ENCODE measurements at regions not wholly inside any gene's neighbourhood (a gene's known extent, or its start where the extent isn't known, plus 50 kb on each side); places are given as distances from the start of the nearest gene placed in this dataset.

DNA sequence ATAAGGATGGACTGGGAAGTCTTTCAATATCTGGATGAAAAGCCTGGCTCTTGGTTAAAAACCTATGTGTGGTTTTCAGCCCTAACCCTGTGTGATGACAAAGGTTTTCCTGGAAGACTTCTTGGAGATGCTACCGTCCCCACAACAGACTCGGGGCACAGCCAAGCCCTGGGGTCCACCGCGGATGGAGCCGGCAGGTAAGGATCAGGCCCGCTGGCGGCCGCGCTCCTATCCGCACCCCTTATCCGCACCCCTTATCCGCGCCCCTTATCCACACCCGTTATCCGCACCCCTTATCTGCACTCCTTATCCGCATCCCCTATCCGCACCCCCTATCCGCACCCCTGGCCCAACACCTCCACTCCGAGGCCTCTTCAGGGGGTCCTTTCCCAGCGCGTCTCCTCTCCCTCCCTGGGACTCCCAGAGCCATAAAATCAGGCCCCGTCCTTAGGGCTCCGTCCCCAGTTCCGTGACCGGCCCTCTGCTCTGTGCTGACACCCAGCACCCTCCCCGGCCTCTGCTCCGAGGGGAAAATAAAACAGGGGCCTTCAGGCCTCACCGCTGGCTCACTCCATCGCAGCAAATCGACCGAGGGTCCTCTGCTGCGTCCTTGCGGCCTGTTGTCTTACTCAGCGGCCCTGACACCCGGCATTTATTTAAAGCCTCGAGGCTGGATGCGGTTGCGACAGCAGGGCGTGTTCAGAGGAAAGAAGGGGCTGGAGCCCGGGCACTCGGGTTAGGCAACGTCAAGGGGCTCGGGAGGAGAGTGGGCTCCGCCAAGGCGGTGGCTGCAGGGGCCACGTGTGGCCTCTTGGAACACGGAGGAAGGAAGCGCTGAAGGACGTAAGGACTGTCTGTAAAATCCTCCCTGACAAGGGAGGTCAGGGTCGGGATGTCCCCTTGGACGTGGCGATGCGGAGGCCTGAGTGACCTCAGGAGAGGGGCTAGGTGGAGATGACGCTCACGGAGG is 215.1 kb upstream of the ADARB2 start:
- DNase-seq (ENCODE audit: low read depth) = no peak

DNA sequence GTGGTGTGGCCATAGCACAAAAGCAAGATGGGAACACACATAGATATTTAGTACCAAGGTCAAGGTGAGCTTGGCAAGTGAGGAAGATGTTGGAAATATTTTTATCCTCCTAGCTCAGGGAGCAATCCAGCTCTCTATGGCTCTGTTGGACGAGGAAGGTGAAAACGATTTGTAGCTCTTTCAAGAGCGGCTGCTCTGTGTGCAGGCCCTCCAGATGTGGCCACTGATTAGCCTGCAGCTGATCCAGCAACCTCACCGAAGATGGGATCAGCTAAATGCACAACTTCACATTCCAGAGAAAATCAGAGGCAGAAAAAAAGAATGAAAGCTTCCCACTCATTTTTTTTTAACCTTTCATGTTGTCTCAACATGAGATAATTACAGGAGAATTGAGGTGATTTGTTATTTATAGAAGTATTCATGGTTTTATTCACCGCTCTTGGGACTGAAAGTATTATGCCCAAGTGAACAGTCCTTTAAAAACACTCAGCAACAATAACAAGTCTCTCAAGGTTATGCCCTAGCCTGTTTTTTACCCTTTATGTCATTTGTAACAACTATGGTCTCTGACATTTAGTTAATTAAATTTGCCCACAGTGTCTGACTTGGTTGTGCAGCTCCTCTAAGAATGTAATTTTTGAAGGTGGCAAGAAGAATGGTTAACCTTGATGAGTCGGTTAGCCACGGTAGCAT is 213.6 kb upstream of the ADARB2 start:
- no peak for DNase-seq (ENCODE audit: low read depth)

GRCh38 chr10:1947464-1948003 is 210.2 kb upstream of the ADARB2 start:
- DNase-seq (ENCODE audit: low read depth) = no peak

GRCh38 chr10:1944487-1944886 is 207.2 kb upstream of the ADARB2 start:
- DNase-seq (ENCODE audit: low read depth) = no peak

- DNase-seq (ENCODE audit: low read depth) = no peak
Measured at GRCh38 chr10:1942478-1942877, 205.2 kb upstream of the ADARB2 start.

- no peak for DNase-seq (ENCODE audit: low read depth)
Measured at GRCh38 chr10:1939016-1939415, 201.7 kb upstream of the ADARB2 start.

DNA sequence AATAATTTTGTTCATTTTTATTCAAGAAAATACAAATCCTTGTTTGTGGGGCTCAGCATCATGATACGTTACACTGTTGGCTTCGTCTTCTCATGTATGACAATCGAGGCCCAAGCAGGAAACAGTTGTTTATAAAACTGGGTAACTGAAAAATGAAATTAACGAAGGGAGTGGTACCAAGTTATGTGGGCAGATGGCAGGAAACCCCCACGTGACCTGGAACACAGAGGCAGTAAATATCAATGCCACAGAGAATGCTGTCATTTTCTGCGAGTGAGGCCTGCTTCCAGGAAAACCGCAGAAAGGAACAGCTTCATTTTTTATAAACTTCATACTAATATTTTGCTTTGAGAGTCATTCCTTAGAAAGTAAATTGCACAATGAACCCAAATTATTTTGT is 201.0 kb upstream of the ADARB2 start:
- no peak for DNase-seq (ENCODE audit: low read depth)

GRCh38 chr10:1935912-1936311 is 198.6 kb upstream of the ADARB2 start:
- no peak for DNase-seq (ENCODE audit: low read depth)

DNA sequence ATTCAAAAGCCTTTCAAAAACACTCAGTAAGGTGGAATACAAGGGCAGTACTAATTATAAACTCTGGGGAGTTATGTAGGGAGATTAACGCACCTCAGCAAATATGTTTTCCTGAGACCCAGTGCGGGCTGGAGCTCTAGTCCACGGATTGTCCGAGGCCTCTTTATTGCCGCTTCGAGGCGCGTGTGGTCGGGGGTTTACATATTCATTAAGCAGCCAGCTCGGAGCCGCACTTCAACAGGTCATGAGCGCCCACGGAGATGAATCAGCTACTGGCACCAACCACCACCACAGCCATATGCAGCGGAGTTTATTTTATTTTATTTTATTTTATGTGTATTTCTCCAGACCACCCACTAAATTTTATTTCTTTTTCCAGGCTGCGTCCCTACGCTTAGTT is 195.9 kb upstream of the ADARB2 start:
- no peak for DNase-seq (ENCODE audit: low read depth)

DNA sequence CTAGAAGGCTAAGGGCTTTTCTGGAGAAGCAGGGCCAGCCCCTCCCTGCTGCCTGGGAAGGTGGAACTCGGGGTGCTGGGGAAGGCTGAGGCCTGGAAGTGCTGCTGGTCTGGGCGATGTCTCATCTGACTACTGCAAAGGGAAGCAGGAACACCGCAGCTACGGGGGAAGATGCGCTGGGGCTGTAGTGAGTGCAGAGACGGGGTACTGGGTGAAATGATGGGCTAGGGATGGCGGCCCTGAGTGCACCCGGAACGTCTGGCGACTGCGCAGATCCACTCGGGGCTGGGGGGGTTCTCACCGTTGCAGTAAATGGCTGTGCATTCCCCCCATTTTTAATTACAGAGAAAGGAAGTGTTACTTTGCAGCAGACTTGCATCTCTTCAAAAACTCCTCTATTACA is 195.4 kb upstream of the ADARB2 start:
- DNase-seq (ENCODE audit: low read depth) = no peak

GRCh38 chr10:1928606-1929005 is 191.3 kb upstream of the ADARB2 start:
- DNase-seq (ENCODE audit: low read depth) = no peak

DNA sequence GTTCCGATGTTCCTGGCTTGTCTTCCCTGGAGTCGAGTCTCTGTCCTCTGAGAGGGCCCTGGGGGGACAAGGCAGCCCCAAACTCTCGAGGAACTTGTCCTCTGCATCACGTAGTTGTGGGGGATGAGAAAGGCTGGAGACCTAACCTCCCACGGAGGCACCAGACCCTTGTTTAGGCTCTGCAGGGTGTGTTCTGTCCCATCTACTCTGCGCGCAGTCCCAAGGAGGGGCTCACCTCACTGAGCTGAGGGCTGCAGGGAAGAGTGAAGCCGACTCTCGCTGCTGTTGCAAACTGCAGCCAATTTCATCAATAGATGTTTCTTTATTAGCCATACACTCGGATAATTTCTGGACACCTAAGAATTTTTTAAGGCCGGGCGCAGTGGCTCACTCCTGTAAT is 186.7 kb upstream of the ADARB2 start:
- no peak for DNase-seq (ENCODE audit: low read depth)

DNA sequence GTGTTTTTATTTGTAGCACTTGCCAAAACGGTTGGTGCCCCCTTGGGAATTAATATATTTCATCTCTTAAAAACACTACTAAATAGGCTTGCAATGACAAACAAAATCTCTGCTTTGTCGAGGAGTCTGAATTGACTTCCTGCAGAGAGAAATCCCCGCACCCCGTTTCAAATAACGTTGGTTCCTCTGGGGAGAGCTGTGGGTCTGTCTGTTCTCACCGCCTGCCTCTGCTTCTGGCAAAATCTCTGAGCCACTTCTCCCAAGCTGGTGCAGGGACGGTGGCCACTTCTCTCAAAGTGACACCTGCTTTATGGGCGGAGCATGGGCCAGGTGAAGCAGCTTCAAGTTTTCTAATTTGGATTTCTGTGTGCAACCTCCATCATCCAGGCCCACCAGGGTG is 186.3 kb upstream of the ADARB2 start:
- DNase-seq (ENCODE audit: low read depth) = no peak

DNA sequence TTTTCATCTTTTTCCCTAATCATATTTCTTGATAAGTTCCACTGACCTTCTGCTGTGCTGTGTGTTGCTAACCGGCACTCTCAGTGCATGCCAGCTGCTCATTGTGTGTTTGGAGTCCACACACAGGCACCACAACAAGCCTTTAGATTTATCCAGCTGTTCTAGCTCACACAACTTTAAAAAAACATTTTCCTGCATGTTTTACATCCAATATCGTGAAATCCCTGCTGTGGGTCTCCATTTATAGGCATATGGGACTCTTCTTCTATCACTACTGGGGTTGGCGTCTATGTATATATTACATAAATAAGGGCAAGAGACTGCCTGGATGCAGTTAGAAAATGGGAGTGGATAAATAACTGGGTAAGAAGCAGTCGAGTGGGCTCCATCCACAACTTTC is 183.6 kb upstream of the ADARB2 start:
- no peak for DNase-seq (ENCODE audit: low read depth)

GRCh38 chr10:1920127-1920526 is 182.8 kb upstream of the ADARB2 start:
- DNase-seq (ENCODE audit: low read depth) = no peak

DNA sequence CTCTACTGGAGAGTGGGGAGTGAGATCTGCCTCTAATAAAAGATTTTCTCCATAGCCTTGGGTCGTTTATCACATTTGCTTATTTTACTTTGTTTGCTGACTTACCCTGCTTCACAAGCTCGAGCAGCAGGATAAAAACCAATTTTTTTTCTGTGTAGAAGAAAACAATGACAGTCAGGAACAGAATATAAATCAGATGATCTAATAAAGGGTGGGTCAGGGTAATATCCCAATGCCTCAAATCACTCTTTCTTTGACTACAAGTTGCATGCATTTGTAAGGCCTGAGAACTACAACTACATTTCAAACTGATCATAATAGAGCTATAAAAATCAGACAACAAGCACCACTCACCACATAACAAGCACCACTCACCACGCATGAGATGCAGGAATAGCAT is 174.4 kb upstream of the ADARB2 start:
- DNase-seq (ENCODE audit: low read depth) = no peak

- no peak for DNase-seq (ENCODE audit: low read depth)
Measured at GRCh38 chr10:1903982-1904381, 166.7 kb upstream of the ADARB2 start.

DNA sequence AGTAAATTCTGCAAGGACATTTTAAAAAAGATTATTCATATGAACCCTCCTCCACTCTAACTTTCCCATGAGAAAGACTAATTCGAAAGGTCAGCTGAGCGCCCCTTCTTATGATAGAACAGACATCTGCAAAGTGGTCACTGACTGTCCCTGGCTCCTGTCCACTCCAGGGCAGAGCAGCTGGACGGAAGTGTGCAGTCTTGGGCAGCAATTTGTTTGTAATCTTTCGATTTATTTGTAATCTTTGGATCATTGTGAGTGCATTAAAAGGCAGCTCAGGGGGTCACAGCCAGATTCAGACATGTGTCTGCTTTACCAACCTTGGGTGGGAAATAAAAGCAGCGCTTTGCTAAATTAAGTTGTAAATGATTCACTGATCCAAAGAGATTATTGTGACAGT is 158.8 kb upstream of the ADARB2 start:
- DNase-seq (ENCODE audit: low read depth) = no peak

DNA sequence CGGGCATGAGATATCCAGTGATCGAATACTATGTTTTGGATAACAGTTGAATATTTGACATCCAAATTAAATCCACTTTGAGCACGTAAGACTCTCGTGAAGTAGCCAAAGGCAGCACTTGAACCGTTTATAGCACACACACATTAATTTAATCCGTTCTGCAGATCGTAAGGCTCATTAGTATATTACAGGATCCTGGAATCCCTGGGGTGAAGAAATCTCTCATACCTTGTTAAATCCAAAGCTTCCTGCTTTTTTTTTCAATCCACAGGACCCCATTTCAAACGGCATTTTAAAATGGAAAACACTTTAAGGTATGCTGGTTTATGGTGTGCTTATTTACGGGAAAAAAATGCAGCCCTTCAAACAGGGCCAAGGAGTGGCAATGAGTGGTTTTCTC is 158.4 kb upstream of the ADARB2 start:
- no peak for DNase-seq (ENCODE audit: low read depth)

DNA sequence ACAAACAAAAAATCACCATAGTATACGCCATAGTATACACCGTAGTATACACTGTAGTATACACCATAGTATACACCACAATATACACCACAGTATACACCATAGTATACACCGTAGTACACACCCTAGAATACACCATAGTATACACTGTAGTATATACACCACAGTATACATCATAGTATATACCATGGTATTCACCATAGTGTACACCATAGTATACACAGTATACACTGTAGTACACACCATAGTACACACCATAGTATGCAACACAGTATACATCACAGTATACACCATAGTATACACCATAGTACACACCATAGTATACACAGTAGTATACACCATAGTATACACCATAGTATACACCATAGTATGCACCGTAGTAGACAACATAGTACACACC is 157.6 kb upstream of the ADARB2 start:
- no peak for DNase-seq (ENCODE audit: low read depth)

- no peak for DNase-seq (ENCODE audit: low read depth)
Measured at GRCh38 chr10:1893941-1894340, 156.6 kb upstream of the ADARB2 start.

DNA sequence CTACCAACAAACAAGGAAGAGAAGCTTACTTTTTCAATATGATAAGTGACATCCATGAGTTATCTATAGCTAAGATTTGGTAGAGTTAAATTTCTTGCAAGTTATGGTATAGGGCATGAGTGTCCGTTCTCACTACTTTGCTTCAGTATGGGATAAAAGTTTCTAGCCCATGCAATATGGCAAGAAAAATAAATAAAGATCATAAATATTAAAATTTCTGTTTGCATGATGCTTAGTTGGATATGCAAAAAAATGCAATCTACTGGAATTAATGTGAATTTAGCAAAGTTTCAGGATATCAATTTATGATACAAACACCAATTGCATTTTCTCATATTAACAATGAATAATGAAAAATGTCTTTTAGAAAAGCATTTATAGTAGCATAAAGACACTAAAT is 148.7 kb upstream of the ADARB2 start:
- DNase-seq (ENCODE audit: low read depth) = no peak

DNA sequence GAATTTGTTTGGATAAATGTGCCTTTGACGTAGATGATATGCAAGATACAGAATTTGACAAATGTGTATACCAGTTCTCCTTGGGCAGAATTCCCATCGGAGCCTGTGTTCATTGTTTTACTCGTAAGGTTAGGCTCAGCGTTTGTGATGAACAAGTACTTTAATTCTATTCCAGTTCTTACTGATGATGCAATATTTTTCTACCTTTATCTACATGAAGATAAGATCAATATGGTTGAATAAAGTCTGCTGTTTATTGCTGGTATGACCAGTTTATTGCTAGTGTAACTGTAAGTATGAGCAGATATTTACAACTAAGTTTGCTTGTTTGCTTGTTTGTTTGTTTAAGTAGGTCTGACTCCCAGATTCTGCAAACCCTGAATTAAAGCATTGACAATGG is 145.4 kb upstream of the ADARB2 start:
- no peak for DNase-seq (ENCODE audit: low read depth)
